ENCODE measurements at regions not wholly inside any gene's neighbourhood (a gene's known extent, or its start where the extent isn't known, plus 50 kb on each side); places are given as distances from the start of the nearest gene placed in this dataset.

- WGBS (ENCODE audit: extremely low coverage, insufficient read length, low lambda C conversion rate) = no CpG with 5 or more reads among the region's 3 CpGs
- TF ChIP-seq CTCF (conservative IDR thresholded peaks at IDR 0.05) = no peak
- Histone ChIP-seq H2BK12ac (ENCODE audit: insufficient read length, low read depth, low read length) (no peak overlapping the region), H2BK20ac (ENCODE audit: low read depth, low read length, poor library complexity, severe bottlenecking) (no peak overlapping the region), H2AFZ (ENCODE audit: low read length) (no peak overlapping the region), H4K91ac (ENCODE audit: insufficient read length, low read depth, low read length) (no peak overlapping the region), H3K79me2 (ENCODE audit: insufficient read depth, low read length) (no peaks in the 10 kb centered on the region), H2BK120ac (ENCODE audit: low read depth, low read length, poor library complexity, severe bottlenecking) (no peak overlapping the region), H3K4me2 (ENCODE audit: insufficient read depth, insufficient read length, low read length) (no peak overlapping the region), H4K20me1 (ENCODE audit: control insufficient read depth, insufficient read depth, insufficient read length) (no peaks in the 10 kb centered on the region), H2AK5ac (ENCODE audit: insufficient read length, low read length) (no peak overlapping the region), H3K4ac (ENCODE audit: low read depth, low read length) (no peak overlapping the region), H3K4me1 (ENCODE audit: insufficient read depth, low read length) (no peaks in the 10 kb centered on the region), H3K27me3 (ENCODE audit: insufficient read depth, low read length) (no peaks in the 10 kb centered on the region), H3K9me3 (ENCODE audit: control insufficient read depth, low read depth, low read length) (no peaks in the 10 kb centered on the region), H2BK5ac (ENCODE audit: insufficient read length, low read length) (no peak overlapping the region), H3K14ac (ENCODE audit: insufficient read depth, low read length) (no peak overlapping the region), H3K27ac (ENCODE audit: insufficient read length, low read depth, low read length) (no peak overlapping the region), H4K5ac (ENCODE audit: insufficient read length, low read depth, low read length) (no peak overlapping the region), H3T11ph (ENCODE audit: low read length) (no peak overlapping the region), H3K9ac (ENCODE audit: extremely low read depth, insufficient read length, low read length) (no peak overlapping the region), H4K8ac (replicated peaks; ENCODE audit: insufficient read length, low read depth, low read length) (no peak overlapping the region), H2BK15ac (ENCODE audit: low read depth, low read length) (no peak overlapping the region), H3K23ac (ENCODE audit: insufficient read length, low read depth, low read length) (no peak overlapping the region), H3K56ac (ENCODE audit: insufficient read length, low read depth, low read length) (no peak overlapping the region), H3K79me1 (ENCODE audit: insufficient read depth, low read depth, low read length, poor library complexity, severe bottlenecking) (no peaks in the 10 kb centered on the region), H3K18ac (ENCODE audit: insufficient read length, low read depth, low read length) (no peak overlapping the region), H3K23me2 (ENCODE audit: insufficient read length, low read depth, low read length, poor library complexity, severe bottlenecking) (no peaks in the 10 kb centered on the region)
- no peaks in the 10 kb centered on the region for H3K36me3 Mint-ChIP-seq (ENCODE audit: insufficient read depth in 1 of 3, low read depth in 3 of 3)
- H3K9me3 Mint-ChIP-seq = peaks cover 0 to 2% of the 10 kb centered on the region in 2 experiments; a peak in 1 of 5 replicates
- no peak overlapping the region; a peak in 1 of 7 replicates for H3K27ac Mint-ChIP-seq
- H3K27me3 Mint-ChIP-seq (ENCODE audit: low read depth) = no peaks in the 10 kb centered on the region; the same call in none of the 2 replicates
- no peak for DNase-seq
- H3K4me1 Mint-ChIP-seq = peaks cover 20 to 23% of the 10 kb centered on the region in 2 experiments
- H3K4me3 Mint-ChIP-seq = no peak overlapping the region
Measured at GRCh38 chr9:119836036-119836435, 466.8 kb upstream of the BRINP1 start.

Data from H9 (cell line).